Glutamatergic neuron (in vitro differentiated cells): ENCODE measurements at regions not wholly inside any gene's neighbourhood (a gene's known extent, or its start where the extent isn't known, plus 50 kb on each side); places are given as distances from the start of the nearest gene placed in this dataset.
"Not testable (repeated sequence)": the region's sequence is repeated elsewhere in the genome, so short reads cannot be mapped to it uniquely, and the experiment has no call there.

ENCODE experiments used
- DNase-seq: peaks from one replicate; pipeline ENCODE4 v3.0.0; 2022
- H3K27ac Mint-ChIP-seq: one replicate; pipeline ENCODE4 v1.8.0; 2020; ENCODE audit warnings: mild to moderate bottlenecking, mixed read lengths, inconsistent platforms; ENCODE audit not compliant: unreplicated experiment
- H3K27me3 Mint-ChIP-seq: one replicate; pipeline ENCODE4 v1.8.0; 2020; ENCODE audit warnings: mild to moderate bottlenecking, moderate library complexity, mixed read lengths, inconsistent platforms; ENCODE audit not compliant: unreplicated experiment
- H3K36me3 Mint-ChIP-seq: one replicate; pipeline ENCODE4 v1.8.0; 2020; ENCODE audit warnings: mild to moderate bottlenecking, mixed read lengths, inconsistent platforms; ENCODE audit not compliant: unreplicated experiment
- H3K4me1 Mint-ChIP-seq: one replicate; pipeline ENCODE4 v1.8.0; 2020; ENCODE audit warnings: mild to moderate bottlenecking, low read depth, mixed read lengths, inconsistent platforms; ENCODE audit not compliant: unreplicated experiment
- H3K4me3 Mint-ChIP-seq: one replicate; pipeline ENCODE4 v1.8.0; 2020; ENCODE audit warnings: mild to moderate bottlenecking, mixed read lengths, inconsistent platforms; ENCODE audit not compliant: unreplicated experiment
- H3K9me3 Mint-ChIP-seq: one replicate; pipeline ENCODE4 v1.8.0; 2020; ENCODE audit warnings: mild to moderate bottlenecking, moderate library complexity, mixed read lengths, inconsistent platforms; ENCODE audit not compliant: unreplicated experiment
- CTCF ChIP-seq: fragments of 200-600 bp; sonication (generic); IDR thresholded peaks from one replicate; pipeline ENCODE4 v1.5.0; 2021; ENCODE audit not compliant: partially characterized antibody, unreplicated experiment

- no peak for DNase-seq
- no peaks in the 10 kb centered on the region for H3K27me3 Mint-ChIP-seq
- no peaks in the 10 kb centered on the region for H3K4me1 Mint-ChIP-seq
- no peak for TF ChIP-seq CTCF
- H3K36me3 Mint-ChIP-seq = no peaks in the 10 kb centered on the region
- H3K27ac Mint-ChIP-seq = no peak overlapping the region
- H3K9me3 Mint-ChIP-seq = no peaks in the 10 kb centered on the region
- H3K4me3 Mint-ChIP-seq = no peak overlapping the region
These were observed 132.4 kb downstream of the MRPL57 start for GRCh38 chr13:21308906-21309305.

GRCh38 chr13:21309542-21310172, 133.2 kb downstream of the MRPL57 start:
- no peak for DNase-seq
- Mint-ChIP-seq H3K36me3 (no peaks in the 10 kb centered on the region), H3K4me1 (no peaks in the 10 kb centered on the region), H3K4me3 (no peak overlapping the region), H3K9me3 (no peaks in the 10 kb centered on the region), H3K27me3 (no peaks in the 10 kb centered on the region), H3K27ac (no peak overlapping the region)
- TF ChIP-seq CTCF = no peak

GRCh38 chr13:21310220-21310619, 133.8 kb downstream of the MRPL57 start:
- Mint-ChIP-seq H3K27me3 (no peaks in the 10 kb centered on the region), H3K4me1 (no peaks in the 10 kb centered on the region), H3K36me3 (no peaks in the 10 kb centered on the region), H3K4me3 (no peak overlapping the region), H3K9me3 (no peaks in the 10 kb centered on the region), H3K27ac (no peak overlapping the region)
- TF ChIP-seq CTCF = no peak
- no peak for DNase-seq

GRCh38 chr13:21314976-21315375, 138.5 kb downstream of the MRPL57 start:
- not testable (repeated sequence) for DNase-seq, H3K4me3 Mint-ChIP-seq, H3K4me1 Mint-ChIP-seq, H3K27ac Mint-ChIP-seq, H3K36me3 Mint-ChIP-seq, H3K27me3 Mint-ChIP-seq
- H3K9me3 Mint-ChIP-seq = peaks cover 11% of the 10 kb centered on the region

- Mint-ChIP-seq H3K27ac (no peak overlapping the region), H3K9me3 (peaks cover 13% of the 10 kb centered on the region), H3K36me3 (peaks cover 7% of the 10 kb centered on the region), H3K27me3 (no peaks in the 10 kb centered on the region), H3K4me1 (peaks cover under 1% of the 10 kb centered on the region), H3K4me3 (no peak overlapping the region)
- no peak for TF ChIP-seq CTCF
- DNase-seq = no peak
These were observed 139.9 kb downstream of the MRPL57 start for GRCh38 chr13:21316376-21316775.
